Fibroblast of skin of right biceps (primary cell): ENCODE measurements at regions not wholly inside any gene's neighbourhood (a gene's known extent, or its start where the extent isn't known, plus 50 kb on each side); places are given as distances from the start of the nearest gene placed in this dataset.

Source experiments
- DNase-seq: peaks from one replicate; pipeline ENCODE4 v3.0.0-alpha.2; 2013

DNA sequence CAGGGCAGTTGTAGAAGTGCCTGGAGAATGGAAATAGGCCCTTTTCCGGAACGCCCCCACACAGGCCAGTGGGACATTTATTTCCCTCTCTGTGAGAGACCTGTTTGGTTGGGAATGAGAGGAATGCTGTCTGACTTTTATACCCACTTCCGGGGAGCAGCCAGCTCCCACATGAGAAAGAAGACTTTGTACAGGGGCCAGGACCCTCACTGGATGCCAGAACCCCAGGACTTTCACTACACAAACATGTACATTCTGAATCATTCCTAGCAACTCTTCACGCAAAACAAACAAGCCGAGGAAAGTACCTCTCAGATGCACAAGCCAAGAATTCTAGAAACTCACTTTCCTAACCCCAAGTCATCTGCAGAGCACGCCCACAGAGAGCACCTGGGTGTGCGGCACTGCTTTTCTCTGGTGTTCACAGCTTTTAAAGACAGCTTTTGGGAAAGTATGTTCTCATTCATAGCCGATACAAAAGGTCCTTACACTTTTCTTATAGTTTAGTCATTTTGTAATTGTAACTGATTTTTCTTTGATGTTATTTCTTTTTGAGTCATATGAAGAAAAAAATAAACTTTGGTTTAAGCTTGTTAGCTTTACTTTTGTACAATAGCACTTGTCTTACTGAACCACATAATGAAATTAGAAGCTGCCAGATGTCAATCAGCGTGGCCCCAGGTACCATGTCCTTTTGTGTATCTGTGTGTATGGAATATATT, 856.1 kb upstream of the ID2 start:
- DNase-seq: peak; percentile 61

DNA sequence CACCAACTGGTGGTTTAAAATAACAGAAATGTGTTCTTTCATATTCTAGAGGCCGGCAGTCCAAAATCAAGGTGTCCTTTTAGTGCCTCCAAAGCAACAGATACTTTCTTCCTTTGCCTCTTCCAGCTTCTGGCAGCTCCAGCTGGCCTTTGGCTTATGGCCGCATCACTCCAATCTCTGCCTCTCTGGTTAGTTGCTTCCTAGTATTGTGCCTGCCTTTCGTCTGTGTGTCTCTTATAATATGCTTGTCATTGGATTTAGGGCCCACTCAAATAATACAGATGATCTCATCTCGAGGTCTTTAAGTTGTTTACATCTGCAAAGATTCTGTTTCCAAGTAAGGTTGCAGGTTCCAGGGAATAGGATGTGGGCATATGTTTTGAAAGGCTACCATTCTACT, 855.2 kb upstream of the ID2 start:
- no peak for DNase-seq

DNA sequence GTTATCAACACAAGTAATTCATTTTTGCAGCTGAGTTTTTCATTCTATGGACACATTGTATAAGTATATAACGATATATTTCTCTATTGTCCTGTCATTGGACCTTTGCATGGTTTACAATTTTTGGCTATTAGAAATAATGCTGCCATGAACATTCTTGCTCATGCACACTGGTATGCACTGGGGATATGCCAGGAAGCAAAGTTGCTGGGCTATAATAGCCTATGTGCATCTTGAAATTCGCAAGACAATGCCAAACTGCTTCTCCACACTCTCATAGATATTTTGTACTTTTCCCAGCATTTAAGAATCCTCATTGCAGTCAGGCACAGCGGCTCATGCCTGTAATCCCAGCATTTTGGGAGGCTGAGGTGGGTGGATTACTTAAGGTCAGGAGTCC, 852.6 kb upstream of the ID2 start:
- DNase-seq: no peak

DNA sequence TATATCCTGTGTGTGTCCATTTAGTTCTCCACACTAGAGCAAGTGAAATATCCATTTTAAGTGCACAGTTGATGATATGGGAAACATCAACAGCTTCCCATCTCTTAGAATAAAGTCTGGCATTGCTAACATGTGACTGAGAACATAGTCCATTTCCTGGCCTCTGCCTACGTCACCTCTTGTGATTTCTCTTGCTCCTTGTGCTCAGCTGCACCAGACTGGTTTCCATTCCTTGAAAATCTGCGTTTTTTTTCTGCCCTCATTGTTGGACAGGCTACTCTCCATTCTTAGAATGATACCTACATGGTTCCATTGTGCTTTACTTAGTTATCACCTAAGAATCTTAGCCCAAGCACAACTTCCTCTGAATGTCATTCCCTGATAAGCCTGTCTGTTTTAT, 851.2 kb upstream of the ID2 start:
- DNase-seq: no peak

DNA sequence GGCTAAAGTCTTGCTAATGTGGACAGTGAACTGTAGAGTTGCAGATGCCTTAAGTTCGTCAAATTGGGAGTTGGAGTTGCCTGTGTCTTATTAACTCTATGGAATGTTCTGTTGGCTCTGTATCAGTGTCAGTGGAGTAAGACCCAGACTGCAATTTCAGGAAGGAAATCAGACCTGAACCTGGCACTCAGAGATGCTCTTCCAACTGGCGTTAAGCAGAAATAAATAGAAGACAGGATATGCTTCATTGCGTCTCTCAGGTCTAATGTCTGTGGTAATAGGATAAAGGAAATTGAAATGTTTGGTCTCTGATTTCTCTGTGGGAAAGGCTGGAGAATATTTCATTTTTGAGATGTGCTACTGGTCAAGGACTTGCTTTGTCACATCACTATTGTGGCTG, 846.7 kb upstream of the ID2 start:
- no peak for DNase-seq

DNA sequence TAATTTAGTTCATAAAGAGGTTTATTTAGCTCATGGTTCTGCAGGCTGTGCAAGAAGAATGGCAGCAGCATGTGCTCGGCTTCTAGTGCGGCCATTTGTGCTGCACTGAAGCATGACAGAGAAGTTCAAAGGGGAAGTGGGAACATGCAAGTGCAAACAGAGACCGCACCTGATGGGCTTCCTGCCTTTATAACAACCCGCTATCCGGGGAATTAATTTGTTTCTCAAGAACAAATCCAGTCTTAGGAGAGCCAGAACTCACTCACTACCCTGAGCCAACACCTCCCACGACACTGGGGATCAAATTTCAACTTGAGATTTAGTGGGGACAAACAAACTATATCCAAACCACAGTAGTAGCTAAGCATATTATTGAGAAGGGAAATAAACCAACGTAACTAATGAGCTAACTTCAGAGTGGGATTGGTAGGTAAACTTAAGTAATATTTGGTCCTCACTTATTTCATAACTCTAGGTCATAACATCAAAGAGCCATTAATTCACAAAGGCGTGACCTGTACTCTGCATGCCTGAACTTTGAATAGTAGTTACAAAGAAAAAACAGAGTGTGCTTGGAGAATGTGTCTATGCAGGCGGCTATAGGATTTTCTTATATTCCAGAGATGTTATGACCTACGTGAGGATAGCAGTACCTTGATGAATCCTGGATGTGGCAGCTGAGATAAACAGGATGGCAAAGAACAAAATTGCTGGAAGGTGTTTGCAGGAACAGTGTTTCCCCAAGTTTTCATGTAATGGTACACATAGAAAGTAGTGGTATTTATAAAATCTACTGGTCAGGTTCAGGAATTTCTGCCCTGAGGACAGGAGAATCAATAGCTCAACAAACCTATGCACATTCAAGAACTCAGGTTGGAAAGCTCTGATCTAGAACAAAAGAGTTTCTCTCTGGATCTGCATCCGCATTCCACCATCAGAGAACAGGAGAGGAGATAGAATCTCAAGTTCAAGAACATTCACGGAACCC, 845.9 kb upstream of the ID2 start:
- no peak for DNase-seq

DNA sequence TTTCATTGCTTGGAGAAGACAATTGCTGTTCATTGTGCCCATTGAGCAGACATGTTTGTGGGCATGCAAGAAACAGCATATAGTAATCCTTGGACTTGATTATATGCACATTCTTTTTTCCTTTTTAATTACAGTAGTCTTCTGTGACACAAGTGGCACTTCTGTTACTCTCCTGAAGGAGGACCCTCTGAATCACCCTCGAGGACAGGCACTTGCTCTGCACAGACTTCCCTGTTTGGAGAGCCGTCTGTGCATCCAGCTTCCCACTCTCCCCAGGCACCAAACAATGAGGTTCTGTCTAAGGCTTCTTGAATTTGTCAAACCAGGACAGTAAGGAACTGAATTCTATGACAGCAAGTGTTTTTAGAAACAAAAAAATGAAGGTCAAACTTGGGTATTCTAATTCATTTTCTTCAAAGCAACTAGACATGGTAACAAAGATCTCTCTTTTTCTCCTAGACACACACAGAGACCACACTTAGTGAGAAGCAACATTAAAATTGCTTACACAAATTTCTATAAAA, 844.6 kb upstream of the ID2 start:
- no peak for DNase-seq

DNA sequence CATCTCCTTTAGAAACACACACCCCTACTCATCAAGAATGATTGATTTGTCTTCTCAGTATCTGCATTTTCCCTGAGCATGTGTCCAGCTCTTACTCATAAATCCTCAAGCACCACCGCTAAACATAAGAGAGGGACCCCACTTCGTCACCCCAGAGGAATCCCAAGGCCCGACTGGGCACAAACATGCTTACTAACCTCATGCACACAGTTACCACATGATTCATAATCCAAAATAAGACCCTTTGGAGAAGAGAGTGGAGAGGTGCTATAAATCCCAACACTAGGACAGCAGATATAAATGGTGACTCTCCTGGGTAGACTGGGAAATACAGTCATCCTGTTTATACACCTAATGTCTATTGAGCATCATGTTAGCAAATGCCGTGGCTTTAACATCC, 843.2 kb upstream of the ID2 start:
- peak; percentile 76 for DNase-seq

DNA sequence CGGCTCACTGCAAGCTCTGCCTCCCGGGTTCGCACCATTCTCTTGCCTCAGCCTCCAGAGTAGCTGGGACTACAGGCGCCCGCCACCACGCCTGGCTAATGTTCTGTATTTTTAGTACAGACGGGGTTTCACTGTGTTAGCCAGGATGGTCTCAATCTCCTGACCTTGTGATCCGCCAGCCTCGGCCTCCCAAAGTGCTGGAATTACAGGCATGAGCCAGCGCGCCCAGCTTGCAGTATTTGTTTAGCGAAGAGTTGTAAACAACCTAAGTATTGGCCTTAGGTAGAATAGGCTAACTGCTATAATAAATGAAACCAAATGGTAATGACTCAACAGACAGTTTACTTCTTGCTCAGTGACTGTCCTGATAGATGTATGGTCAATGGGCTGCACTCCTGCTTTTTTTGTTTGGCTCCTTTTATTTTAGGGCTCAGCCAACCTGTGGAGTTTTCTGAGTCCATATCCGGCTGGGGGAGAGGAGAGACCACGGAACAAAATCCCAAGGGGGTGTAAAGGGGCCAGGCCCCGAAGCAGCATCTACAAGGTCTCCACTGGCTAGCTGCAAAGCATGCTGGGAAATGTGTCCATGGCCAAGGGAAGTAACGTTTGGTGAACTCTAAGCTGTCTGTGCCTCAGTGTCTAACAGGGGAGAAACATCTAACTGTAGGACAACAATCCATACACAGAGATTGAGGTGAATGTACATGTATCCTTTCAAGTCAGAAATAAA, 841.0 kb upstream of the ID2 start:
- no peak for DNase-seq

DNA sequence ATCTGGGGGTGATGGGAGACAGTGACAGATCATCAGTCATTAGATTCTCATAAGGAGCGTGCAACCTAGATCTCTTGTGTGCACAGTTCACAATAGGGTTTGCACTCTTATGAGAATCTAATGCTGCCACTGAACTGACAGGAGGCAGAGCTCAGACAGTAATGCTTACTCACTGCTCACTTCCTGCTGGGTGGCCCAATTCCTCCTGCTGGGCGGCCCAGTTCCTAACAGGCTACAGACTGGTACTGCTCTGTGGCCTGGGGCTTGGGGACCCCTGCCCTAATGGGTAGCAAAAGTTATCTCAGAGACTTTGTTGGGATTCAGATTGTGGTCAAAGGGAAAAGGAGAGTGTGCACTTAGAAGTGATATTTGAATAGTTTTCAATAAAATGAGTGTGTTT, 840.1 kb upstream of the ID2 start:
- DNase-seq: no peak

DNA sequence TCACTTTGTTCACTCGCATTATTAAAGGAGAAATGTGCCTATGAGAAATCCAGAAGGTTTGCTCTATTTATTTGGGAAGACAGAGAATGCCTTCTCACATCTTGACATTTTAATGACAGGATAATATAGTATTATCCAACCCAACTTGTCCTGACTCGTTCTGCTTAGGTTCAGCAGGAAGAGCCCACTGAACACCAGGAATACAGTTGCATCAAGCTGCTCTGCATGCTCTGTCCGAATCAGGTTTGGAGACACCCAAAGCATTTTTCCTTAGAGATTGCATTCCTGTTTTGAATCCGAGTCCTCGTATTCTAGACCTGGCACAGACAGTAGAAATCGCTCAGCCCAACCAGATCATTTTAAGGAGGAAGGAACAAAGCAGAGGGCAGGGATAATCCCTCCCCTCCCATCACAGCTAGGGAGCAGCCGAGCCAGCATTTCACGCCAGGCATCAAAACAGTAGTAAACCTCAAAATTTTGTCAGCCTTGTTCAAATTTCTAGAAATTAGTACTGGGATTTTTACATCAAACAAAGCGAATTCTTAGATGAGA, 837.4 kb upstream of the ID2 start:
- DNase-seq: peak; percentile 47

DNA sequence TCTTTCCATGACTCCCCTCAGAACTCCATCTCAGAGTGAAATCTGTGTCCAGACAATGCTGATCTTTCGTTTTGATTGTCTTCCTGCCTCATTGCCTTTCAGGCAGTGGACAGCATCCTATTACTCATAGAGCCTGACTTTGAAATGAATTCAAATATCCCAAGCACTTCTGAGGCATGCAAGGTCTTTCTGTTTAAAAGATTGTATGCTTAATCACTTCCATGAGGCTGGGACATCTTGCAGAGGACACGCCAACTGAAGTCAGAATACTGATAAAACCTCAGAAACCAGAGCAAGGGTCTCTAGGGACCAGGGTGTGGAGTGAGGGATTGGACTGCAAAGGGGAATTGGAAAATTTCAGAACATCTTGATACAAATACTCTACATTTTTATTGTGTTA, 836.5 kb upstream of the ID2 start:
- peak; percentile 99 for DNase-seq

DNA sequence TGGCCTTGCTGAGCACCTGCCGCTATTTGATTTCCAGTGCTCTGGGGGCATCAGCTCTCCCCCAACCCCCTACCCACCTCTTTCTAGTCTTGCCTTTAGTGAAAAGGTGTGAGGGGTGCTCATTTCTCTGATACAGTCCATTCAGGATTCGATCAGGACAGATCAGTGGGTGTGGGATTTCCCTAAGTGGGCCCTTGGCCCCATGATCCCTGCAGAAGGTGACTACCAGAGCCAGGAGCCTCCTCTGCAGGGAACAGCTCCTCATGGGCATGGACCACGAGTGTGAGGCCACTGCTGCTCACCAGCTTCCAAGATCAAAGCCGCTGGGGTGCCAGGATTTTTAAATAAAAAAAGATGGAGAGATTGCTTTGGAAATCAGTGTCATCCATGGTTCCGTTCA, 835.2 kb upstream of the ID2 start:
- no peak for DNase-seq

DNA sequence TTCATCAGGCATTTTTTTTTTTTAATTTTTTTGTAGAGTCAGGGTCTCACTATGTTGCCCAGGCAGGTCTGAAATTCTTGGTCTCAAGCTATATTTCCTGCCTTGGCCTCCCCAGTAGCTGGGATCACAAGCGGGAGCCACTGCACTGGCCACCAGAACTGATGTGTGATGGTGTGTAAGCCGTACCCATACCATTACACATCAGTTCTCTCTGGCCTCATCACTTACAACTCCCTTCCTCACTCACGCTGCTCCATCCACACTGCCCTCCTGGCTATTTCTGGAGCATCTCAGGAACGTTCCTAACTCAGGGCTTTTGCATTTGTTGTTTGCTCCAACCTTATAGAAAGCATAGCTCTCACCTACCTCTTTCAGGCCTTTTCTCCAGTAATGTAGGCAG, 834.5 kb upstream of the ID2 start:
- DNase-seq: no peak

DNA sequence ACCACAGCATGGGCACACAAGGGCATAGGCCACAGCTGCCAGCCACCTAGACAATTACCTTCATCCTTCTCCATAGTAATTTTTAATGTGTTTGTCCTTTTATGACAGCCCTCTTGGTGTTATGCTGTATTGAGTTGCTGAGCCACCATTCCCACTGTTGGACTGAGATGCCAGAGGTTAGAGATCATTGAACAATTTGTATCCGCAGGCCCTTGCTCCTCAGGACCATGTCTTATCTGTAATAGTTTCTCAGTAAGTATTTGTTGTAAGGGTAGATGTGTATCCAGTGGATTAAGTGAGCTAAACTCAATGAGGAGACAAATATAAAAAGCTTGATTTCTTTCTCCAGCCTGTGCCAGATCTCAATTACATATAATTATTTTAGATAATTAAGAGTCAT, 832.8 kb upstream of the ID2 start:
- no peak for DNase-seq

DNA sequence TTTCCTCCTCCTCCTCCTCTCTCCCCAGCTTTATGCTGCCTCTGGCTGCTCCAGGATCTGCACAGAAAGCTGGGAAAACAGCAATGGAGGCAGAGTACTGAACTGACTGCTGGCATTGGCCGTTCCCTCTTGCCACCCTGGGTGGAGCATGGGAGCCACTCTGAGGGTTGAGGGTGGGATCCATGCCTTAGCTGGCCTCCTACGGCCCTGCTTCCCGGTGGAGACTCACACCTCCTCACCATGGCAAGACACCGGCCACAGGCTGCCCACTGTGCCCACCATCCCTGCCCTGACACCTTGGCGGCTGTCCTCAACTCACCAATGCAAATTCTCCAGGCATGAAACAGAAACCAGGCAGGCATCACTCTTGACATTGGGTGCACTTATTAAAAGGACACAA, 832.3 kb upstream of the ID2 start:
- no peak for DNase-seq

DNA sequence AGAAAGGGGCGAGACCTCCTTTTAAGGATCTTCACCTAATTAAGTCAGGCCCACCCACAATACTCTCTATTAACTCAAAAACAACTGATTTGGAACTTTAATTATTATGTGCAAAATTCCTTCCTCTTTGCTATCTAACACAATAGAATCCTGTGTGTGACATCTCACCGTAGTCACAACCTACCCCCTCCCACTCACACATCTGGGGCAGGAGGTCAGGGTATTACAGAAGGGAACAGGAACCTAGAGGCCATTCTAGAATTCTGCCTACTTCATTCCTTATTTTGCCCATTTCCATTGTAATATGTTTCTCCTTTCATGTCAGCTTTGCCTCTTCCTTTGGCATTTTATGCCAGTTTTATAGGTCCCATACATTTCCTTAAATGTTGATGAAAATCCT, 829.3 kb upstream of the ID2 start:
- DNase-seq: no peak

DNA sequence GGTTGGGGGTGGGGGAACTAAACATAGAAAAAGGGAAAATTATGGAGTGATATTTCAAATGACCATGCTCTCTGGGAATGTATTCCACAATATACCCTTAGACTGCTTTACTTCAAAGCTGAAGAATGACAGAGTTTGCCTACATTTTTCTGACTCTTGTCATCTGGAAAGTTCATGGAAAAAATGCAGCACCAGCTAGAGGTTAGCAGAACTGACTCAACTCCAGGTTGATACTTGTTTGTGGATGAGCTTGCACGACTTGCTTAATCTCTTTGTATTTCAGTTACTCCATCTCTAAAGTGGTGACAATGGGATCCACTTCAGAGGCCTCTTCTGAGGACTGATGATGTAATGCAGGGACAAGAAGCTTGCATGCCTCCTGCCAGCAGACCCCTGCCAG, 824.0 kb upstream of the ID2 start:
- DNase-seq: peak; percentile 94

DNA sequence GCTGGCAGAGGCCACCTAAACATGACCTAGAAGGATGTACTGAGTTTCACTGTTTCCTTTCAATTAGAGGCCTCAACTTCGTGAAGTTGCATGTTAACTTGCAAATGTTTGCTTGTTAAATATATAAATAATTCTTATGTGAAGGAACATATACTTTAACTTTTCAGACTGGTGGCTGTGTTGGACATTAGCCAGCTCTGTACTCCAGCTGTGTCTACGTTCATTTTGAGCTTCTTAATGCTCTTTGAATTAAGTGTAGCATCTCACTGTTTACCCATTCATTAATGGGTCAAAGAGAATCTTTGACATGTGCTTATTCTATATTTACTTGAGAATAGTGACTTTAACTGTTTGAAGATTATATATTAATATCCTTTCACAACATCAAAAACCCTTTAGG, 823.2 kb upstream of the ID2 start:
- DNase-seq: no peak

DNA sequence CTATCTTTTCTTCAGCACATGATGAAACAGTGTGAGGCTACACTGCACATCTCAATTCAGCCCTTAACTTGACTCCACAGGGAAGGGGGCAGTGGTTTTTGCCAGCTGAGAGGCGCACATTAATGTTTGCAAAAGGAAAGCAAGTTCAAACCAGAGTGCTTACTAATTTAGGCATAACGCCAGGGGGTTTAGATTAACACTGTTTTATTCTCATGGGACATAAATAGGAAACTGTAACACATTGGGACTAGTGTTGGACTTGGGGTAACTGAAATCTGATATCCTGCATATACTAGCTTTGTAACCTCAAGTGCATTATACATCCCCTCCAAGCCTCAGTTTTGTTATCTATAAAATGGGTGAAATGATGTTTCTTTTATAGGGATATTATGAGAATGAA, 821.2 kb upstream of the ID2 start:
- DNase-seq: peak; percentile 68

DNA sequence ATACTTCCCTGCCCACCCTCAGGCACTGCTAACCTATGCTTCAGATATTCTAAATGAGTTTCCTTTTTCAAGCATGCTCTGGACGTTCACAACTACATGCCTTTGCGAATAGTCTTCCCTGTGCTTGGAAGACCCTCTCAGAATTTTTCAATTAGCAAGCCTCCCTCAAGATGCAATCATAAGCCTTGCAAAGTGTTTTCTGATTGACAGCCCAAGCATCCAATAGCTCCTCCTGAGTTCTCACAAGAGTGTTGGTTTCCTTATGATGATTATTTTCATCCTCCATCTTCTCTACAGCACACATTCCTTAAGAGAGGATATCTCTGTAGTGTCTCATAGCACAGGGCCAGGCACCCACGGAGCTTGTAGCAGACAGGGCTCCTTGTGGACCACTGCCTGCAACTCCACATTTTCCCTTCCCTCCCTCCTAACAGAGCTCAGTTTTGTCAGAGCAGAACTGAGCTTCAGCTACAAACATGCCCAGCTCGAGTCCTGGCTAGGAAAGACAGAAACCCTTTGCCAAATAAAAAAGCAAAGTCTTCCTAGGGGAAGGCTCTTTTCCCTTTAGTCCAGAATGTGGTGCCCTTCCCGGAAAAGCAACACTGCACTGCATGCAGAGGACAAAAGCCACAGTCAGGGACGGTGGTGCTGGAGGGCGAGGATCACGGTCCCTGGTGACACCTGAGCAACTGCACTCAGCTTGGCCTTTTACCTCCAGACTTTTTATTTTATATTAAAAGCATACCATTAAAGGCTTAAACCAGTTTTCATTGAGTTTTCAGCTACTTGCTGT, 819.8 kb upstream of the ID2 start:
- DNase-seq: peak; percentile 34

DNA sequence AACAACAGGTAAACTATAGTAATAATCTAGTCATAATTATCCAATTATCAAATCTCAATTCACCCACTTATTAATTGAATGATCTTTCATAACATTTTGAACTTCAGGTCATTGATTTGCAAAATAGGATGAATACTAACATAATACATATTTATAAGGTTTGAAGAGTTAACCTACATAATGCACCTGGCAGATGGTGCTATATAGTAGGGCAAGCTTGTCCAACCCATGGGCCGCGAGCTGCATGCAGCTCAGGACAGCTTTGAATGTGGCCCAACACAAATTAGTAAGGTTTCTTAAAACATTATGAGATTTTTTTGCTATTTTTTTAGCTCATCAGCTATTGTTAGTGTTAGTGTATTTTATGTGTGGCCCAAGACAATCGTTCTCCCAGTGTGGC, 815.8 kb upstream of the ID2 start:
- DNase-seq: no peak
